SK-N-SH (cell line): ENCODE measurements at regions not wholly inside any gene's neighbourhood (a gene's known extent, or its start where the extent isn't known, plus 50 kb on each side); places are given as distances from the start of the nearest gene placed in this dataset.

Source experiments
- CTCF ChIA-PET: fragments of 300-600, 350-600 bp; formaldehyde crosslinking; extraction: SDS; loops from one replicate; lab custom pipeline; 2021; lab: Yijun Ruan, JAX
- POLR2A ChIA-PET: fragments of 350-600 bp; sonication (Branson Sonifier 250); formaldehyde crosslinking; extraction: SDS; loops from one replicate; lab custom pipeline; 2020; ENCODE audit warnings: antibody characterized with exemption, inconsistent platforms; lab: Yijun Ruan, JAX
- DNase-seq: peaks from one replicate; pipeline ENCODE4 v3.0.0; 2012
- H2AFZ ChIP-seq: fragments of 200-600 bp; sonication (generic); 2 replicates; pipeline ENCODE4 v1.8.1; 2016; ENCODE audit warnings: antibody characterized with exemption, mild to moderate bottlenecking, low read depth
- H3F3A ChIP-seq: fragments of 200-600 bp; sonication (generic); replicated peaks from 2 replicates; pipeline ENCODE3; 2016; ENCODE audit warnings: antibody characterized with exemption, mild to moderate bottlenecking; ENCODE audit not compliant: insufficient read depth
- H3K27ac ChIP-seq, 2 experiments: fragments of 200-500 bp in 1 of 2; fragments of 200-600 bp in 1 of 2; sonication (Bioruptor generic) in 1 of 2; sonication (generic), shearing (Covaris generic) in 1 of 2; 2 replicates each; pipeline versions ENCODE4 v1.5.1 to v1.6.1; 2014 to 2016; ENCODE audit warnings: low read depth in 2 of 2, inconsistent platforms in 1 of 2, low read length in 1 of 2, mild to moderate bottlenecking in 1 of 2, mixed read lengths in 1 of 2
- H3K27me3 ChIP-seq: fragments of 200-600 bp; sonication (generic), shearing (Covaris generic); 2 replicates; pipeline ENCODE4 v1.6.1; 2016; ENCODE audit warnings: mixed run types; ENCODE audit not compliant: insufficient read depth
- H3K36me3 ChIP-seq, 2 experiments: fragments of 200-500 bp in 1 of 2; fragments of 200-600 bp in 1 of 2; sonication (Bioruptor generic) in 1 of 2; sonication (generic) in 1 of 2; replicated peaks in 1 of 2; 2 replicates each; pipeline versions ENCODE3 to v1.5.1; 2014 to 2016; ENCODE audit warnings: low read length in 1 of 2, mild to moderate bottlenecking in 1 of 2; ENCODE audit not compliant: insufficient read depth in 2 of 2, control insufficient read depth in 1 of 2
- H3K4me1 ChIP-seq, 2 experiments: fragments of 200-500 bp in 1 of 2; fragments of 200-600 bp in 1 of 2; sonication (Bioruptor generic) in 1 of 2; sonication (generic), shearing (Covaris generic) in 1 of 2; 2 replicates each; pipeline versions ENCODE4 v1.5.1 to v1.6.1; 2014 to 2016; ENCODE audit warnings: low read depth in 1 of 2, low read length in 1 of 2, mixed run types in 1 of 2; ENCODE audit not compliant: insufficient read depth in 2 of 2, control insufficient read depth in 1 of 2
- H3K4me2 ChIP-seq: fragments of 200-600 bp; sonication (generic), shearing (Covaris generic); 2 replicates; pipeline ENCODE4 v1.6.1; 2017; ENCODE audit warnings: mixed run types
- H3K4me3 ChIP-seq, 2 experiments: fragments of 200-500 bp in 1 of 2; fragments of 200-600 bp in 1 of 2; sonication (Bioruptor generic) in 1 of 2; sonication (generic), shearing (Covaris generic) in 1 of 2; 2 replicates each; pipeline versions ENCODE4 v1.5.1 to v1.8.1; 2014 to 2016; ENCODE audit warnings: low read depth in 2 of 2, inconsistent platforms in 1 of 2, low read length in 1 of 2, mild to moderate bottlenecking in 1 of 2, mixed read lengths in 1 of 2, moderate library complexity in 1 of 2
- H3K79me2 ChIP-seq: fragments of 200-600 bp; sonication (generic); 2 replicates; pipeline ENCODE4 v1.8.1; 2017; ENCODE audit warnings: mild to moderate bottlenecking; ENCODE audit not compliant: insufficient read depth
- H3K9ac ChIP-seq: fragments of 200-600 bp; sonication (generic); 2 replicates; pipeline ENCODE4 v1.6.1; 2017; ENCODE audit warnings: mixed run types
- H3K9me2 ChIP-seq: fragments of 200-600 bp; sonication (generic); 2 replicates; pipeline ENCODE4 v1.6.1; 2017; ENCODE audit warnings: mixed run types
- H3K9me3 ChIP-seq: fragments of 200-600 bp; sonication (generic); 2 replicates; pipeline ENCODE4 v1.6.1; 2017; ENCODE audit warnings: mixed run types, mild to moderate bottlenecking, moderate library complexity
- H4K20me1 ChIP-seq: fragments of 200-600 bp; sonication (generic); 2 replicates; pipeline ENCODE4 v1.6.1; 2017; ENCODE audit warnings: mild to moderate bottlenecking, mixed run types; ENCODE audit not compliant: insufficient read depth
- CHD2 ChIP-seq: fragments of 150-350 bp; IDR thresholded peaks from 2 replicates; pipeline ENCODE4 v1.6.1; 2018; ENCODE audit warnings: low read length; ENCODE audit not compliant: partially characterized antibody
- CTCF ChIP-seq: fragments of 200-600 bp; sonication (generic); IDR thresholded peaks from 2 replicates; pipeline ENCODE4 v1.6.1; 2017; ENCODE audit warnings: antibody characterized with exemption, mild to moderate bottlenecking, moderate library complexity
- EZH2phosphoT487 ChIP-seq: fragments of 200-600 bp; sonication (generic); IDR thresholded peaks from 2 replicates; pipeline ENCODE4 v1.6.1; 2017; ENCODE audit warnings: low read depth, mixed run types, mild to moderate bottlenecking, antibody characterized with exemption, moderate library complexity, borderline replicate concordance
- FOXJ3 ChIP-seq: sonication (generic); formaldehyde crosslinking; IDR thresholded peaks from 2 replicates; pipeline ENCODE4 v1.5.1; 2020; ENCODE audit warnings: mild to moderate bottlenecking, missing genetic modification reagents
- MXI1 ChIP-seq: IDR thresholded peaks from 2 replicates; pipeline ENCODE4 v1.6.1; 2012; ENCODE audit warnings: mild to moderate bottlenecking, low read depth, low read length, improper control_type of control experiment
- RCOR1 ChIP-seq: fragments of 150-350 bp; IDR thresholded peaks from 2 replicates; pipeline ENCODE4 v1.6.1; 2017; ENCODE audit warnings: antibody characterized with exemption, low read length
- SIN3A ChIP-seq: IDR thresholded peaks from 2 replicates; pipeline ENCODE4 v1.6.1; 2012; ENCODE audit warnings: low read depth, mild to moderate bottlenecking, low read length, moderate library complexity, borderline replicate concordance
- TEAD4 ChIP-seq: IDR thresholded peaks from 2 replicates; pipeline ENCODE4 v1.4.0; 2012; ENCODE audit warnings: mild to moderate bottlenecking, borderline replicate concordance; ENCODE audit not compliant: insufficient read depth
- YY1 ChIP-seq: IDR thresholded peaks from 2 replicates; pipeline ENCODE4 v1.4.0; 2012; ENCODE audit warnings: low read depth, mild to moderate bottlenecking
- WGBS: methylation state at CpG from one replicate; pipeline ENCODE4 v1.1.6; 2017; ENCODE audit warnings: low lambda C conversion rate; 5-methylcytosine and 5-hydroxymethylcytosine counted together
- TF ChIP-seq, protein P1 (sequence below): IDR thresholded peaks from 2 replicates; pipeline ENCODE4 v1.4.0; 2012; ENCODE audit warnings: low read depth
- TF ChIP-seq, protein P2 (sequence below): IDR thresholded peaks from 2 replicates; pipeline ENCODE4 v1.6.1; 2012; ENCODE audit warnings: mild to moderate bottlenecking, low read depth, low read length, moderate library complexity
- TF ChIP-seq, protein P3 (sequence below): IDR thresholded peaks from 2 replicates; pipeline ENCODE4; 2012

- Histone ChIP-seq H3K4me1 (no peaks in the 10 kb centered on the region), H3K9ac (no peak overlapping the region), H3K4me2 (no peak overlapping the region), H3K79me2 (no peaks in the 10 kb centered on the region), H3K36me3 (no peaks in the 10 kb centered on the region), H4K20me1 (no peaks in the 10 kb centered on the region), H3K4me3 (no peak overlapping the region), H3K9me3 (no peaks in the 10 kb centered on the region), H3K27me3 (no peaks in the 10 kb centered on the region), H3F3A (no peaks in the 10 kb centered on the region), H2AFZ (no peak overlapping the region), H3K27ac (no peak overlapping the region), H3K9me2 (no peaks in the 10 kb centered on the region)
- DNase-seq = no peak
- 2% methylated on average over 2 of the region's 2 CpGs for WGBS
- CTCF ChIA-PET = no interaction called here
- POLR2A ChIA-PET = no interaction called here
- no peak for TF ChIP-seq MXI1
Measured at GRCh38 chr4:144208074-144208473, 67.6 kb upstream of the GYPA start.

- Histone ChIP-seq H3K79me2 (no peaks in the 10 kb centered on the region), H3K36me3 (no peaks in the 10 kb centered on the region), H3F3A (no peaks in the 10 kb centered on the region), H3K9me3 (no peaks in the 10 kb centered on the region), H2AFZ (no peak overlapping the region), H3K9me2 (no peaks in the 10 kb centered on the region), H3K27ac (no peak overlapping the region), H3K4me2 (no peak overlapping the region), H3K27me3 (no peaks in the 10 kb centered on the region), H3K9ac (no peak overlapping the region), H3K4me3 (no peak overlapping the region), H3K4me1 (no peaks in the 10 kb centered on the region)
- ChIA-PET CTCF (no interaction called here), POLR2A (no interaction called here)
- DNase-seq = no peak
- 5% methylated on average over 4 of the region's 4 CpGs for WGBS
- TF ChIP-seq, protein P1, sequence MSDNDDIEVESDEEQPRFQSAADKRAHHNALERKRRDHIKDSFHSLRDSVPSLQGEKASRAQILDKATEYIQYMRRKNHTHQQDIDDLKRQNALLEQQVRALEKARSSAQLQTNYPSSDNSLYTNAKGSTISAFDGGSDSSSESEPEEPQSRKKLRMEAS = no peak
- no peak for TF ChIP-seq TEAD4
- no peak for TF ChIP-seq RCOR1
- TF ChIP-seq SIN3A = no peak
- no peak for TF ChIP-seq CTCF
- no peak for TF ChIP-seq CHD2
- TF ChIP-seq EZH2phosphoT487 = no peak
- TF ChIP-seq FOXJ3 (CRISPR knock-in tag) = no peak
- TF ChIP-seq, protein P2, sequence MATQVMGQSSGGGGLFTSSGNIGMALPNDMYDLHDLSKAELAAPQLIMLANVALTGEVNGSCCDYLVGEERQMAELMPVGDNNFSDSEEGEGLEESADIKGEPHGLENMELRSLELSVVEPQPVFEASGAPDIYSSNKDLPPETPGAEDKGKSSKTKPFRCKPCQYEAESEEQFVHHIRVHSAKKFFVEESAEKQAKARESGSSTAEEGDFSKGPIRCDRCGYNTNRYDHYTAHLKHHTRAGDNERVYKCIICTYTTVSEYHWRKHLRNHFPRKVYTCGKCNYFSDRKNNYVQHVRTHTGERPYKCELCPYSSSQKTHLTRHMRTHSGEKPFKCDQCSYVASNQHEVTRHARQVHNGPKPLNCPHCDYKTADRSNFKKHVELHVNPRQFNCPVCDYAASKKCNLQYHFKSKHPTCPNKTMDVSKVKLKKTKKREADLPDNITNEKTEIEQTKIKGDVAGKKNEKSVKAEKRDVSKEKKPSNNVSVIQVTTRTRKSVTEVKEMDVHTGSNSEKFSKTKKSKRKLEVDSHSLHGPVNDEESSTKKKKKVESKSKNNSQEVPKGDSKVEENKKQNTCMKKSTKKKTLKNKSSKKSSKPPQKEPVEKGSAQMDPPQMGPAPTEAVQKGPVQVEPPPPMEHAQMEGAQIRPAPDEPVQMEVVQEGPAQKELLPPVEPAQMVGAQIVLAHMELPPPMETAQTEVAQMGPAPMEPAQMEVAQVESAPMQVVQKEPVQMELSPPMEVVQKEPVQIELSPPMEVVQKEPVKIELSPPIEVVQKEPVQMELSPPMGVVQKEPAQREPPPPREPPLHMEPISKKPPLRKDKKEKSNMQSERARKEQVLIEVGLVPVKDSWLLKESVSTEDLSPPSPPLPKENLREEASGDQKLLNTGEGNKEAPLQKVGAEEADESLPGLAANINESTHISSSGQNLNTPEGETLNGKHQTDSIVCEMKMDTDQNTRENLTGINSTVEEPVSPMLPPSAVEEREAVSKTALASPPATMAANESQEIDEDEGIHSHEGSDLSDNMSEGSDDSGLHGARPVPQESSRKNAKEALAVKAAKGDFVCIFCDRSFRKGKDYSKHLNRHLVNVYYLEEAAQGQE = no peak
- no peak for TF ChIP-seq YY1
- TF ChIP-seq, protein P3, sequence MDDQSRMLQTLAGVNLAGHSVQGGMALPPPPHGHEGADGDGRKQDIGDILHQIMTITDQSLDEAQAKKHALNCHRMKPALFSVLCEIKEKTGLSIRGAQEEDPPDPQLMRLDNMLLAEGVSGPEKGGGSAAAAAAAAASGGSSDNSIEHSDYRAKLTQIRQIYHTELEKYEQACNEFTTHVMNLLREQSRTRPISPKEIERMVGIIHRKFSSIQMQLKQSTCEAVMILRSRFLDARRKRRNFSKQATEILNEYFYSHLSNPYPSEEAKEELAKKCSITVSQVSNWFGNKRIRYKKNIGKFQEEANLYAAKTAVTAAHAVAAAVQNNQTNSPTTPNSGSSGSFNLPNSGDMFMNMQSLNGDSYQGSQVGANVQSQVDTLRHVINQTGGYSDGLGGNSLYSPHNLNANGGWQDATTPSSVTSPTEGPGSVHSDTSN = no peak
- TF ChIP-seq, all 33 proteins: peak for 0
- no peaks in the 10 kb centered on the region for H4K20me1 ChIP-seq
Measured at GRCh38 chr4:144209491-144209890, 69.0 kb upstream of the GYPA start.
